GM18858 (cell line): ENCODE measurements at regions not wholly inside any gene's neighbourhood (a gene's known extent, or its start where the extent isn't known, plus 50 kb on each side); places are given as distances from the start of the nearest gene placed in this dataset.

Source experiments
- ATAC-seq: cut with Tn5 transposase; IDR thresholded peaks from one replicate; pipeline ENCODE4 v1.9.1; 2021; ENCODE audit not compliant: unreplicated experiment

DNA sequence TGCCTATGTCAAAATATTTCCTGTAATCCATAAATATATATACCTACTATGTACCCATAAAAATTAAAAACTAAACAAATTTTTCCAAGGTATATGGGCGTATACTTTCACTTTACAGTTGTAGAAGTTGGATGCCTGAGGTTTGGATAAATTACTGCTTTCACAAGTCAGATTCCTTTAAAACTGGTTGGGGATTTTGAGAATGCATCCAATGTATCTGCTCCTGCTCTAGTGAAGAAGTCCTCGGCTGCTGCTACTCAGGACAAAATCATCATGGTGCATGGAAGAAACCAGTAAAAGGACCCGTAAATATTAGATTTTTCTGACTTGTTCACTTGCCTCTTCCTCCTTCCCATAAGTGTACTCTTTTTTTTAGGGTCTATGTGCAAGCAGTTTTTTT, 841.1 kb downstream of the USP25 start:
- no peak for ATAC-seq

DNA sequence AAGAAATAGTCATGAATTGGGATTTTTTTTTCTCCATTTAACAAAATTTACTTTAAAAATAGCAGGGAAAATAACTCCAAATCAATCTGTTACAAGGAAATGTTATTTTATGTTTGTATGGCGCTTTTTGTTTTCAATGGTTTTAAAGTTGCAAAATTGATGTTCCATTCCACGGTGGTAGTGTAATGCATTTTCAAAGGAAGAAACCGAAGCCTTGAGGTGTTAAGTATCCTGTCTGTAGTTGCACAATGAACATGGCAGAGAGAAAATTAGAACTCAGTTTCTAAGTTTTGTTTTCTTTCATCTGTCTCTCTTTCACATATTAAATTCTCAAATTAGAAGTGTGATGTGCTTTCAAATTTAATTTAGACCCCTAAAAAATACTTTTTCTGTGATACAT, 841.8 kb downstream of the USP25 start:
- no peak for ATAC-seq

DNA sequence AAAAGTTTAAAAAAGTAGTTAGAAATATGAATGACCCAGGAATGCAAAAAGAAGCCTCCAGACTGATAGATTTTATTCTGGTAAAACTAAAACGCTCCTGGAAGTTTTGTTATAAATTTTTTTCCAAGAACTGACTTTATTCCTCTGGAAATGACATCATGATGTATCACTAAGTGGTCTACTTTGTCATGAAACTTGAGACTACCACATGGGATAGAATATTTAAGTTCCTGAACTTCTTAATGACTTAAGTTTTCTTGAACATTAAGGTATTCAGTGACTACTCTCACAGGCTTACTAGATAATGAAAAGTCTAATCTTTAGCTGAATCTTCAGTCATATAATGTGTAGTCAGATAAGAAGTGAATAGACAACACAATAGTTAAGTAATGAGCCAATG, 842.2 kb downstream of the USP25 start:
- ATAC-seq = no peak

DNA sequence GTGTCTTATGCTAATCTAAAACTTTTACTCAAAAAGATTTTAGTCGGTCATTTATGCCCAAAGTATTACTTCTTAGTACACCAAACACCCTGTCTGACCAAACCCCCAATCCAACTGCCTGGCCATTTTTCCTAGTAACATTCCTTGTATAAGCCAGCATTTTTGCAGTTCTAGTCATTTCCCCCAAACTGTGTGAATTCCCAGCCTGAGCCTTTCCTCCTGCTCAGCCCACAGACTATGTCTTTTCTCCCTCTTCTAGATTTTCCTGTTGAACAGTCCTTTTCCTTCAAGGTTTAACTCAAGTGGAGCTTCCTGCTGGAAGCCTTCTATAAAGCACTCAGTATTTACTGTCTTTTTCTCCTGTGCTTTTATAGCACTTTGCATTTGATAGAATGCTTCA, 843.8 kb downstream of the USP25 start:
- ATAC-seq = no peak

DNA sequence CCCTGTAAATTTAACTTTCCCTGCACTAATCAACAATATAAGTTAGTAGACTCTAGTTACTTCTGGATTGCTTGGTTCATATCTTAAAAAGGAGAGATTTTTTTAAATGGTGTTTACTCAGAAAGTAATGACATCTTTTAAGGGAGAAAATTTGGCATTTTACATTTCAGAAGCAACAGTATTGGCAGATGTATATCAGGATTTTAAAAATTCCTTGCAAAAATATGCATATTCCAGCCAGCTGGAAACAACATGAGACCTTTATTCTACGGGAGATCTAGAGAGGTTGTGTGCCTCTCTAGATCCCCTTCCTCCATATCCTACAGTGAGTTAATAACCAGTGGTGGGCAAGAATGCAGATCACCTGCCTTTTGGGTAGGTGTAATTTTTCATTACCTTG, 848.2 kb downstream of the USP25 start:
- ATAC-seq = no peak

DNA sequence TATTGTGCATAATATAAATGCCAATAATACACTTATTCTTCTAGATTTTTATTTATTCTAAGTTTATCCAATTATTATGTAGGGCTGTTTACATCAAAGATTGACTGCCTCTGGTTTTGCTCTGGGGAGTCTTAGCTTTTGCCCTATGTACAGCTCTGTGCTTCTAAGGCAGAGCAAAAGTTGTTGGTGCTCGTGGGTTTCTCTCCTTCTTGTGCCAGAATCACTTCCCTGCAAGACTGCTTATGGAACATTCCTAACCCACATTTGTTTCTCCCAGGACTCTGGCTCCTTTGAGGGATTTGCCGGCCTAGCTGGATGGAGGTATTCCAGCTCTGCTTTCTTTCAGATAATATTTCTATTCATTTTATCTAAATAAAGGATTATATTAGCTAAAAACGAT, 849.1 kb downstream of the USP25 start:
- no peak for ATAC-seq

DNA sequence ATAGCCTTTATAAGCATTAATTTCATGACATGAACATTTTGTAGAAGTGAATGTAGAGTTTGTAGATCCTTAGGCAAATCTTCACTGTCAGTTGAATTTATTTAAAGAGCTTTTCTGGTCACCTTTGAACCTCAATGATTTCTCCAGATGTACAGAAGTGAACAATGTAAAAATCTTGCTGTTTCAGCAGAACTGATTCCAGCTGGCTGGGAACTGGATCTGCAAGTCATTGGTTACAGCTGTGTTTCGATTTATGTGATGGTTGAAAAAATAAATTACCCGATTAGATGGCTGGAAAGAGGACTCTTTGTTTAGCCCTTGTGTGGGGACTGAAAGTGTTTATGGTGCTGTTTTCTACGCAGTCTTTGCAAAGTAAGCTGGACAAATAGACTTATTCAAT, 849.8 kb downstream of the USP25 start:
- no peak for ATAC-seq

DNA sequence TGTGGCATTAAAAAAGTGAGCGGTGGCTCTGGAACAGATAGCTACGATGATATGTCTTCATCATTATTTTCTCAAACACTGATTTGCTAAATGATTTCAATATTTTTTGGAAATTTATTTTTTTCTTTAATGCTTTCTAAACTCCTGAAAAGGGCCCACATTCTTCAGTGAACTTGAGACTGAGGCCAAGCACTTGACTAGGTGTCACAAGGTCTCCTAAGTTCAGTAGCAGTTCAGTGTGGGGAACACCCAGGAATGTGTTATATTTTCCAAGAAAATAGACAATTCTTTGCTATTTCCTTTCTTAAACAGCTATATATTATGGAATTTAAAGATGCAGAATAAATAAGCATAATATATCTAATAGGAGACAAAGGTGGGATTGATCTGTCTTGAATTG, 850.9 kb downstream of the USP25 start:
- no peak for ATAC-seq

DNA sequence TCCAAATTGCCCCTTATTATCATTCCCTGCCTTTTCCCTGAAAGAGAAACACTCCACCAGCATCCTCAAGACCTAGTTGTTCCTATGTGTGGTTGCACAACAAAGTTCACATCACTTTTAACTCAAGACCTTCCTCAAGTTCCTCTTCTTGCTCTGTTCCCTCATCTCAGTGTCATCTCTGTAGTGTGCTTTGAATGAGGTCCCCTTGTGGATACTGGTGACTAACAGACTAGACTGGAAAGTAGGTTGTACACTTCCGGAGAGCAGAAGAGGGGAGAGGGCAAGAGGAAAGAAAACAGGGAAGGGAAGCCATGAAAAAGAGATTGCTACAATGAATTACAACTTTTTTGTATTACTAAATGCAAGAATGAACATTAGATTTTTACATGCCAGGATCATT, 853.8 kb downstream of the USP25 start:
- no peak for ATAC-seq

DNA sequence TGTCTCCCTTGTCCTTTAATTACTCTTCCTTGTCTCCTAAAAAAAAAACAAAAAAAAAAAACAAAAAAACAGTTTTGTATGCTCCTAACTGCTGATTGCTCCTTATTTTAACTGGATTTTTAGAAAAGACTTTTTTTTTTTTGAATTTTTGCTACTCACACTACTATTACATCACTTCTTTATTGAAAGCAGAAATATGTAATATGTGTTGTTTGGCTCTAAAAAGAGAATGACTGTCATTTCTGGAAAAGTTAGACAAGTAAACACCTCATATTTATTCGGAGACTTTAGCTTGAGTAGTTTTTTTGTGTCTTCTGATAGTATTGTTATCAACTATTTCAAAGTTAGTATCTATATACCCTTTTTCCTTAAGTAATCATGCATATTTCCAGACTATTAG, 855.0 kb downstream of the USP25 start:
- no peak for ATAC-seq

DNA sequence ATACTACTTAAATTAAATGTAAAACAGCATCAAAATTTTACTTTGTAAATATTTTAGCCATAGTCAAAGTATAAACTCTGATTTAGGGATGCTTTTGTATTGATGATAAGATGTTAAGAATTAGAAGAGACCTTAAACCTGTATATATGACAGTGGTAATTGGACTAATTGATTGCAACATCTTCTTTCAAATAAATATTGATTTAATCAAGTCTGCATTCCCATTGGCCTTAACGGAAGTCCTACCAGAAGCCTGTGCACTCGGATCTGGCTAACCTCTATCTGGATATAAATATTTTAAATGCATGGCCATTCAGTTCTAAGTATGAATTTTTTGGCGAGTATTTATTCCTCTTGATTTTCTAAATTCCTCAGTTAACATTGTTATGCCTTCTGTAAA, 856.1 kb downstream of the USP25 start:
- no peak for ATAC-seq

DNA sequence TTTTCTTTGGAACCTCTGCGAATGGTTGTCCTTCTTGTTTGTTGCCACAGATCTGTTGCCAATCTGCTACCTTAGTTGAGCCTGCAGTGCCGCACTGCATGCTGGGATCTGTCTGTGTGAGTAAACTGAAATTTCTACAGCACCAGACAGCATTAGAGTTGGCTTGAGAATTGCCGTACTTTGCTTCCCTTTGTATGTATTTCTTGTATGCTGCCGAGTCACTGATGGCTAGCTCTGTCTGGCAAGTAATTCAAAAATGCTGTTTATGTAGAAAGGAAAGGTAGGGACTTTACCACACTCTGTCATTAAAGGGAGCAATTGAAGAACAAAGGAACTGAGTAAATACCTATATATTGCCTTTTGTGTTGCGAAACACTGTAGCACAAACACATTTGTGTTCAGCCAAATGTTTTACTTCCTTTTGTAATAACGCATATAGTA, 857.4 kb downstream of the USP25 start:
- ATAC-seq = no peak

DNA sequence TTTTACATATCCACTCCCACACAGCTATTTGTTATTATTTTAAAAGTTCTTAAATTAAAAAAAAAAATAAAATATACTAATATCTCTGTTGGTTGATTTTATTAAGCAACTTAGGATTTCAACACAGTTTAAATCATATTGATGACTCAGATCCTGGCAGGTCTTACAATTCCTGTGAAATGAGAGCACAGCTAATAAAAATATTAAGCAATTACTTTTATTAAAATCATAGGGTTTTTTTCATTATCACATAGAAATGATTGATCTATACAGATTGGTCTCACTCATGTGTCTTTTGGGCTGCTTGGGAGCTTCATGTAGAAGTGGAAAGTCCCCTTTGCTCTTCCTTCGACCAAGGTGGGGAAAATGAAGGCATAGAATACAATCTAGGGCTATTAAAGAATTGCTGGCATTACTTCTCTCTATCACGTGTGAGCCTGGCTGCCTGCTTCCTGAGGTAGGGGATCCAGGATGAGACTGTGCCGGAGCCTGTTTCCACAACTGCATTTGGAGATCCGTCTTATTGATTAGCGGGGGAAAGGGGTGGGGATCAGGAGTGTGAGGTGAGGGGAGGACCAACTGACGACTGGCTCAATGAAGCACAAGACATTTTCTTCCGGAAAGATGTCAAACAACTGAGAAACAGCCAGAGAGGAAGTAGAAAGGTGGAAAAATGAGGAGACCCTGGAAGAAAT, 858.0 kb downstream of the USP25 start:
- ATAC-seq = no peak

DNA sequence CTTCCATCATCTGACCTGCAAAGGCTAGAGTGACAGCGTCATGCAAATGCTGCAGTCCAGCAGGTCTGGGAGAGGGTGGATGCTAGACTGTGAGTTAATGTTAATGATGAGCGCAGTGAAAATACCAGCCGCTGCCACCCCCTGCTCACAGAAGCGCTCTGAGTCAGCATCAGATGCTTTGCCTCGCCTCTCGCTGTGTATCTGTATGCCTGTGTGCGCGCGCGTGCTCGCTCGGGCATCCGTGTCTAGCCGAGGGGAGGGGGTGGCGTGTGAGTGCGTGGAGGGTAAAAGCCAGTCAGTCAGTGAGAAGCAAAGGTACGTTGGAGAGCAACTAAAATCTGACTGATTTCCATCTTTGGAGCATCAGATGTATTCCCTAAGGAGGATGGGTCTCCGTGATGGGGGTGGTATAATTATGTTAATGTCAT, 858.7 kb downstream of the USP25 start:
- no peak for ATAC-seq

DNA sequence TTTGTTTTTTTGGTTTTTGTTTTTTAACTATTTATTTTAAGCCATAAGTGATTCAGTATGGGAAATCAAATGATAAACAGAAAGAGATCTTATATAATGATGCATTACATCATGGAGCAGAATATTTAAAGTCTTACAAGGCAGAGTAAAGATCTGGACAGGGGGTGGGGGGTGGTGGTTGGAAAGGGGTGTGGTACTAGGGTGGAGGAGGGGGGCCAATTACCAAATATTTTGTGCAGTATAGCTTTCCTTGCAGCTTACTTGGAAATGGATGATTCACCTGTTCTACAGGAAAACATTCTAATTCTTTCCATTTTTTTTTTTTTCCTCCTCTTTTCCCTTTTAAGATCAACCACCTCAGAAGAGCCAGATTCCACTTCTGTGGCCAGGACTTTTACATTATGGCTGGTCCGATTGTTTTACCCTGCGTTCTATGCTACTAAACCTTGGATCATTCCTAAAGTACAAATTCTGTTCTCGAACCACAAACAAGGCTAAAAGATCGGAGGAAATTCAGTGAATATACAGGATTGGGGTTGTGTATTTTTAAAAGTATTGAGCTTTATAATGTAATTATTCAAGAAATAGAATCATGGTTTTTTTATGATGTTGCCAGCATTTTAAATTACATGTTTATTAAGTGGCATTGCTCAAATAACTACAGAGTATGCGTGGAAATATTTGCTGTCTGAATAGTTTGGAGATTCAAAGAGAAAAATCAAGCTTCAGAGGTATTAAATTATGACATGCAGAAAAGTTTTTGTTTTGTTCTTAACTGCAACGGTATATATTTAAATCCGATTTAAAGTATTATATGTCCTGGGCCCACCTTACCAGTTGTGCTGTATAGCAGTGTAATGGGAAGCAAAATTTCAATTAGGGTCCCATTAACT, 859.5 kb downstream of the USP25 start:
- no peak for ATAC-seq

DNA sequence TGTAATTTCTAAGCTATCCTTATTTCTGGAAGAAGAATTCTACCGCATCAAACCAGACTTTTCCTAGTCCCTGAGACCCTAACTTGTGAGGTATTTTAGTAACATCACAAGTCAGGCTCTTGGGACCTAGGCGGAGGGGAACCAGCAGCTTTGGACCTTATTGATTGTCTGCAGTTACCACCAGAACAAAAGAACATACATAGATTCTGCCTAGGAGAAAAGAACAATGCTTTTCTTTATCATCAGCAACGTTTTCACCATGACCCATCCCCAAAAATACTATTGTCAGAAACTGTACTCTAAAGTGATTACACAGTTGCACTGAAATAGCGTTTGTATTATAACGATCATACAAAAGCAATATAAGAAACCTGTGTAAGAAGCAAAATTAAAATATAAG, 860.4 kb downstream of the USP25 start:
- ATAC-seq = no peak

DNA sequence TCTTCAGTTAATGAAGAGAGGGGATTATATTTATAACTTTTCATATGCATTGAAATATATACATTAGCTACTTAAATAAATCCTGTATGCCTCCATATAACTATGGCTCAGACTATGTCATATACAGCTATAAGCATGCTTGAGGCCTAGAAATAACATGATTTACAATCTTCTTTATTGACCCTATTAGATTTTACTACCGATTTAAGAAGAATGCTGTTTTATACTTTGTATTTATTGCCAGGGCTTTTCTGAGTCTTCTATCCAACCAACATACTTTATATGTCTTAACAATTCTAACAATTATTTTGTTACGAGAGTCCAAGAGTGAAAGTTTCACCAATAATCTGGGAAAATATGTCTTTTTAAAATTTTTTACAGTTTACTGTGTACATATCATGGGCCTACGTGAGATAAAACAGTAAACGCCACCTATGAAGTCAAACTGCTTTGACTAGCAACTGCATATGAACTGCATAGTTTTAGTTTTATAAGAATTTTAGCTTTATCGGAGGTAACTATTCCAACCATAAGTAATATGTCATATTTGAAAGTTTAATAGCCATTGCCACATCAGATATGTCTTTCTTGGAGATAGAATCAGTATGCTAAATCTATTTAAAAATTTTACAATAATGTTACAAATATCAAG, 861.0 kb downstream of the USP25 start:
- no peak for ATAC-seq

DNA sequence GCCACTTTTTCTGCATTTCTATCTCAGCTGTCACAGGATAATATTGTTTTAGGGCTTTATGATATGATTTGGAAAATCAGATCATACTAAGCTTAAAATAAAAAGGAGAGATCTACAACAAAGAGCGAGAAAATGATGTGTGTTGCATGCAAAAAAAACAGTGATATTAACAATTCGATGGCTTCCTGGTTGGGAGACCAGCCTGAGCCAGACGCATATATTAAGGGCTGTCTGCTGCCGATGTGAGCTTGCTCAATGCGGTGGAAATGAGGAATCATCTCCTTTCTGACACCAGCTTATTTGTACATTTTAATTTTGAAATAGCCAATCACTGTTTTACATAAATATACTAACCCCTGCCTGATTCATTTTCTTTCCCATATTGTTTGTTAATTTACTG, 862.6 kb downstream of the USP25 start:
- ATAC-seq = no peak

DNA sequence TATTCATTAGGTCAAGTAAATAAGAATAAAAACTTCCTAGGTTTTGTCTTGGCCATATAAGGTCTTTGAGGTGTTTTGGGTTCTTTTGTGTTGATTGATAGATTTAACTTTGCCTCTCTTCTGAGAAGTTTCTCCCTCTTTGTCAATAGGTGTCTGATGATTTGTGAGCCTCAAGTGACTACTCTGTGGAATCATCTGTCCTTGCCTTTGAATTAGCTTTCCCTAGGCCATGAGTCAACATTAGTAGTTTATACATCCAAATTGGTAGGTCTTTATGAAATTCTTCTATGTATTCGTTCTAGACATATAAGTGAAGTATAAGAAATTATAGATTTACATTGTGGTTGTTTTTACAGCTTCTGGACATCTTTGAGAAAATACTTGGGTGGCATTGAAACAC, 864.4 kb downstream of the USP25 start:
- no peak for ATAC-seq

DNA sequence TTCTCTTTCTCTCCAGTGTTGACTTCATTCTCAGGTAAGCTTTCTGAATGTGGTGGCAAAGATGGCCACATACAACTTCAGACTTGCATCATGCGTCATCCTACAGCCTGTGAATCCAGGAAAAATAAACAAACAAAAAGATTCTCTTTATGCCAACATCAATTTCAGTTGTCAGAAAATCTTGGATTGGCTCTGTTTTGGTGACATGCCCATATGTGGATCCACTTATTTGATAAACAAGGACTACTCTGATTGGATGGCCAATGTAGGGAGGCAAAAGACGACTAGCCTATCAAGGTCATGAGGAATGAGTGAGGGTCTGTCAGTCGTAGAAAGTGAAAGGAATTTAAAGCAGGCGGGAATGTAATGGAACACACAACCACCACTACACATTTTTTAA, 866.6 kb downstream of the USP25 start:
- ATAC-seq = no peak

DNA sequence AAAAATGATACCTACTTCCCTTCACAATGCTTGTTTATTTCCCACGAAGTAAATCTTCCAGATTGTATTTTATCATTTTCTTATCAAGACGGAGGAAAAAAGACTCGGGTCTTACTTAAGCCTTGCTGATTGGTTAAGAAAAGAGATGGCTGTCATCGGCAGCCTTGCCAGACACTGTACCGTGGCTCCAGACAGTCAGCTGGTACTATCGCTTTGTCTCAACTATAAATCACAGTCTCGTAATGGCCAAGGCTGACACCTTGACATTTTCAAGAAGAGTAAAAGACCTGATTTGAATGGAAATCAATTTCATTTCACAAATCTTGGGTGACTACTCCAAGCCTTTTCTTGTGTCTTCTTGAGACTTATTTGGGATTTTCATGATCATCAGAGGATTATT, 868.0 kb downstream of the USP25 start:
- no peak for ATAC-seq

DNA sequence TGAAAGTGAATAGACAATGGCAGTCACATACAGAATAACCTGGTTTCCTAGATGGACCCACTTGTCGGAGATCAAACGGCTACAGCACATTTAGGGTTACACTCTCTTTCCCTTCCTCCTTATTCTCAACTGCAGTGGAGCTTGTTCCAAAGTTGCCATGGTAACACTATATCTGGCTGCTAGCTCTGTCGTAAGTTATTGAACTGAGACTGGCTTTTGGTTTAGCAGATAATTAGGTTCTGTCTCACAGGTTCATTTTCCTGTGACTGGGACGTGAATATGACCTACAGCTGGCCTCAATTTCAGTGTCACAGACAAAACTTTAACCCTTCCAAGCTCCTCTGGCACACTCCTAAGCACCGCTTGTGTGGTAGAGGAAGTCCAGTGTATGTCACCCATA, 875.8 kb downstream of the USP25 start:
- ATAC-seq = no peak
